Right lobe of liver (tissue), 4 donors: ENCODE measurements at regions not wholly inside any gene's neighbourhood (a gene's known extent, or its start where the extent isn't known, plus 50 kb on each side); places are given as distances from the start of the nearest gene placed in this dataset.

Experiments
- CTCF ChIP-seq, 4 donors: fragments of 200-600 bp in 3 of 4; fragments of 450-650 bp in 1 of 4; IDR thresholded peaks; one replicate each; pipeline versions ENCODE4 v1.5.1 to v1.8.0; 2016 to 2022; ENCODE audit warnings: antibody characterized with exemption in 4 of 4, mild to moderate bottlenecking in 2 of 4
- POLR2A ChIP-seq: fragments of 450-650 bp; IDR thresholded peaks from one replicate; pipeline ENCODE4 v1.6.1; 2017; ENCODE audit warnings: antibody characterized with exemption, mild to moderate bottlenecking
- donor health status: DM: no; HTN: no; CAD: no.
- donor health status: DM: no; HTN: no; CAD: no.
- donor health status: DM: no; HTN: yes; CAD: no.

GRCh38 chr12:90239732-90240260 lies 531.2 kb upstream of the ATP2B1 start:
- TF ChIP-seq CTCF (IDR thresholded peaks at IDR 0.05), result no peak
- no peak for TF ChIP-seq POLR2A
